ENCODE measurements at regions not wholly inside any gene's neighbourhood (a gene's known extent, or its start where the extent isn't known, plus 50 kb on each side); places are given as distances from the start of the nearest gene placed in this dataset.

- no peak for TF ChIP-seq NCOR1 (IDR thresholded peaks at IDR 0.05; ENCODE audit: borderline replicate concordance, low read length)
- no peak; the same call in 1 of the 2 replicates for TF ChIP-seq ARID2 (CRISPR knock-in tag; IDR thresholded peaks at IDR 0.05; ENCODE audit: borderline replicate concordance)
- no peak for TF ChIP-seq GLI4 (CRISPR knock-in tag; IDR thresholded peaks at IDR 0.05; ENCODE audit: borderline replicate concordance)
- TF ChIP-seq ZNF296 (CRISPR knock-in tag; conservative IDR thresholded peaks at IDR 0.05): no peak
- TF ChIP-seq, protein P1, sequence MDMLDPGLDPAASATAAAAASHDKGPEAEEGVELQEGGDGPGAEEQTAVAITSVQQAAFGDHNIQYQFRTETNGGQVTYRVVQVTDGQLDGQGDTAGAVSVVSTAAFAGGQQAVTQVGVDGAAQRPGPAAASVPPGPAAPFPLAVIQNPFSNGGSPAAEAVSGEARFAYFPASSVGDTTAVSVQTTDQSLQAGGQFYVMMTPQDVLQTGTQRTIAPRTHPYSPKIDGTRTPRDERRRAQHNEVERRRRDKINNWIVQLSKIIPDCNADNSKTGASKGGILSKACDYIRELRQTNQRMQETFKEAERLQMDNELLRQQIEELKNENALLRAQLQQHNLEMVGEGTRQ (IDR thresholded peaks at IDR 0.05; ENCODE audit: low read depth, low read length): no peak
- TF ChIP-seq, protein P1 (CRISPR knock-in tag; IDR thresholded peaks at IDR 0.05; ENCODE audit: borderline replicate concordance): no peak
- no peak for TF ChIP-seq AFF4 (CRISPR knock-in tag; IDR thresholded peaks at IDR 0.05)
- peak; percentile 61; the same call in 1 of the 2 replicates for TF ChIP-seq MTA1 (CRISPR knock-in tag; IDR thresholded peaks at IDR 0.05; ENCODE audit: borderline replicate concordance)
- TF ChIP-seq MEIS2 (CRISPR knock-in tag; IDR thresholded peaks at IDR 0.05): peak; percentile 77
- no peak for TF ChIP-seq NPAS2 (CRISPR knock-in tag; IDR thresholded peaks at IDR 0.05; ENCODE audit: borderline replicate concordance)
- peak; percentile 70; the same call in 1 of the 2 replicates for TF ChIP-seq ZSCAN20 (CRISPR knock-in tag; IDR thresholded peaks at IDR 0.05; ENCODE audit: borderline replicate concordance)
- TF ChIP-seq ELF4 (CRISPR knock-in tag; IDR thresholded peaks at IDR 0.05; ENCODE audit: borderline replicate concordance): peak; percentile 75; the same call in 1 of the 2 replicates
- TF ChIP-seq ONECUT2 (CRISPR knock-in tag; IDR thresholded peaks at IDR 0.05): peak; percentile 31; the same call in 1 of the 2 replicates
- peak; percentile 99 for TF ChIP-seq AHDC1 (CRISPR knock-in tag; IDR thresholded peaks at IDR 0.05; ENCODE audit: borderline replicate concordance)
- TF ChIP-seq, protein P2, sequence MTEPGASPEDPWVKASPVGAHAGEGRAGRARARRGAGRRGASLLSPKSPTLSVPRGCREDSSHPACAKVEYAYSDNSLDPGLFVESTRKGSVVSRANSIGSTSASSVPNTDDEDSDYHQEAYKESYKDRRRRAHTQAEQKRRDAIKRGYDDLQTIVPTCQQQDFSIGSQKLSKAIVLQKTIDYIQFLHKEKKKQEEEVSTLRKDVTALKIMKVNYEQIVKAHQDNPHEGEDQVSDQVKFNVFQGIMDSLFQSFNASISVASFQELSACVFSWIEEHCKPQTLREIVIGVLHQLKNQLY (CRISPR knock-in tag; IDR thresholded peaks at IDR 0.05): peak; percentile 94
Observed at GRCh38 chr2:226649871-226650660, 149.6 kb downstream of the IRS1 start (continued).
